HG03064 (cell line): ENCODE measurements at regions not wholly inside any gene's neighbourhood (a gene's known extent, or its start where the extent isn't known, plus 50 kb on each side); places are given as distances from the start of the nearest gene placed in this dataset.

Source experiments
- ATAC-seq: cut with Tn5 transposase; IDR thresholded peaks from one replicate; pipeline ENCODE4 v1.9.1; 2021; ENCODE audit warnings: low read depth; ENCODE audit not compliant: unreplicated experiment

DNA sequence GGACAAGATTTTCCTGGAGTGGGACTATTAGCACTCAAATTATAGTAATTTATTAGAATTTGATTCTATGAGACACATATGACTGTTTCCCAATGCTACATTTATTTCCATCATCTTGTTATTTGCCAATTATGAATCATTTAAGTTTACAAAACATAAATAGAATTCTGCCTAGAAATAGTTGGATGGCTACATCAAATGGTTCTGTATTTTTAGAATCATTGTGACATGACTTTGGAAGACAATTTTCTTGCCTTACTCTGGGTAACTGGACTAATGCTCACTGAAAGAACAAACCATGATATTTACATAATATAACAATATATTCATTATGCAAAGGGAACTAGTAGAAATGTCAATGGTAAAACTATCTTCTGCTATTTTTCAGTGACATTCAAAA, 173.5 kb downstream of the ZIC1 start:
- ATAC-seq: no peak

GRCh38 chr3:147589016-147589415, 179.9 kb downstream of the ZIC1 start:
- ATAC-seq: no peak

- no peak for ATAC-seq
Observed at GRCh38 chr3:147604136-147604535, 195.0 kb downstream of the ZIC1 start.

DNA sequence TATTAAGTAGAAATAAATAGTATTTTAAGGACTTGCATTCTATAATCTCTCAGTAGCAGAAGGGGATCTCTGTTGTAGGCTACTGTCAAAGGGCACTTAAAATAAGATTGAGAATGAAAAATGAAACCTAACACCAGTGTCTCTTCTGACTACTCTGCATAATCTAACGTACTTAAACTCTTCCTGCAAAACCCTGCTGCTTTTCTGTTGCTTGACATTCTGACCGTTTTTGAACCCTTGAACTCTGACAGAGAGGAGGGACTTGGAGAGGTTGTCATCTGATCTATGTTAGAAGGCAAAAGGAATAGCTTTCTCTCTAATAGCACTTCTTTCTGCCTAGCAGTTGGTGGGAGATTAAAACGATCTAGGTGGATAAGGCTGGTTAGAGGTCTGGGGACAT, 204.6 kb downstream of the ZIC1 start:
- ATAC-seq: no peak

- no peak for ATAC-seq
Observed at GRCh38 chr3:147614210-147614609, 205.0 kb downstream of the ZIC1 start.

GRCh38 chr3:147615035-147615434, 205.9 kb downstream of the ZIC1 start:
- ATAC-seq: no peak

GRCh38 chr3:147616998-147617619, 207.9 kb downstream of the ZIC1 start:
- no peak for ATAC-seq

GRCh38 chr3:147618691-147619090, 209.5 kb downstream of the ZIC1 start:
- no peak for ATAC-seq

GRCh38 chr3:147619921-147620560, 210.9 kb downstream of the ZIC1 start:
- ATAC-seq: no peak

DNA sequence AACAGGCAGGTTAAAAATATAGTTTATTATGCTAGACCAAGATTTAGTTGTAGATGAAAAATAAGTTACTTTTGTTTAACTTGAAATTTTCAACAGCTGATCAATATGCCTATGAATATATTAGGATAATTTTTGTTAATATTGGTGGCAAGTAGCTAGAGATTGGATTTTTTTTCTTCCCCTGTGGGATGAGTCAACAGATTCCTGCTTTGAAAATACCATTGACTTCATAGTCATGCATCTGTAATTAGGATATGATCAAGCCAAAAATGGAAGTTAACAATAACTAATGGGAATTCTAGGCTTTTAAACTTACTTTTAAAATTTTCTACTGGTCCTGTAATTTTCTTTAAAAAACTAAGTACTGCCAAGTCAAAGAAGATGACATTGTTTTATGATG, 211.7 kb downstream of the ZIC1 start:
- no peak for ATAC-seq

- ATAC-seq: no peak
Observed at GRCh38 chr3:147630921-147631415, 221.8 kb downstream of the ZIC1 start.

DNA sequence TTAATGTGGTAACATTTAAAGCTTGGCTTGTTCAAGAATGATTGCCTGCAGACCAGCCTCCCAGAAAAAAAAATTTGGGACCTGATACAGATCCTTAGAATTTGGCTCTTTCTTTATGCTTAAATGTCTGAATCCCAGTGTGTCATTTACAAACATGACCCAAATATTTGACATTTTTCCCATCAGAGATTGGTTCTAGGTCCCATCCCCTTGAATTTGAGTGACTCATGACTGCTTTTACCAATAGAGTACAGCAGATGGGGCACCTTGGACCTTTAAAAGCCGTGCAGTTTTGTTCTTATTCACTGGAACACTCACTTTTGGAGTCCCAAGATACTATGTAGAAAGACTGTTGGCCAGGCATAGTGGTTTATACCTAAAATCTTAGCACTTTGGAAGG, 231.6 kb downstream of the ZIC1 start:
- ATAC-seq: no peak

DNA sequence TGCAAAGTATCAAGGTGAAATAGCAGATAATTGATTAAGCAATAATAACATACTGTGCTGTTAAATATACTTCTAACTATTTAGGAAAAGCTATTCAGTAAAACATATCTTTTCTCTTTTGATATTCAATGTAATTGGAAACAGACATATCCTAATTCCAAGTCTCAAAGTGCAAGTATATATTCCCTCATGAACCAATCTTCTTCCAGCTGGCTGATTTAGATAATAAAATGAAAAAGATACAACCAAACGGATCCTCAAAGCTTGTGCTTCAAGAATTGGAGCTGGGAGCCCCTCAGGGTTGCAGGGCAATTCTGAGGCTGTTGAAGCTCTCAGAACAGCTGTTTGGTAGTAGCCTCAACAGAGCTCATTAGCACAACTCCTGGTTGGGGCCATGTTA, 236.6 kb downstream of the ZIC1 start:
- ATAC-seq: no peak

- ATAC-seq: no peak
Observed at GRCh38 chr3:147649475-147649874, 240.3 kb downstream of the ZIC1 start.

- no peak for ATAC-seq
Observed at GRCh38 chr3:147651107-147651778, 242.1 kb downstream of the ZIC1 start.

- no peak for ATAC-seq
Observed at GRCh38 chr3:147652651-147653366, 243.6 kb downstream of the ZIC1 start.

GRCh38 chr3:147653367-147653923, 244.3 kb downstream of the ZIC1 start:
- no peak for ATAC-seq

GRCh38 chr3:147654827-147655226, 245.7 kb downstream of the ZIC1 start:
- ATAC-seq: no peak

- ATAC-seq: no peak
Observed at GRCh38 chr3:147655236-147655635, 246.1 kb downstream of the ZIC1 start.

DNA sequence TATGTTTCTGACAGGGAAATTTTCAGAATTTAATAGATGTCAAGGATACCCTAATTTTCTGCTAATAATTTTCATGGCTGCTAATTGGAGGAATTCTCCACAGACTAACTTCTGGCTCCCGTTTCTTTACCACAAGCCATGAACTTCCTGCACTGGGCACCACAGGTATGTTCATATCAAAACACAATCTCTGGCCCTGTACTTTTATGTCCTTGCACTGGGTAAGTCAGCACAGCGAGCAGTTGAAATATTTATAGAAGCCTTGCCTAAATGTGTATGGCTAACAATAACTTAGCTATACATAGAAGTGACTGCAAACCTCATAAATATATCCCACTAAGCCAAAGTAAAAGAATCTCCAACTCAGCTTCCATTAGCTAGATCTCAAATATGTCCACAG, 246.9 kb downstream of the ZIC1 start:
- no peak for ATAC-seq

DNA sequence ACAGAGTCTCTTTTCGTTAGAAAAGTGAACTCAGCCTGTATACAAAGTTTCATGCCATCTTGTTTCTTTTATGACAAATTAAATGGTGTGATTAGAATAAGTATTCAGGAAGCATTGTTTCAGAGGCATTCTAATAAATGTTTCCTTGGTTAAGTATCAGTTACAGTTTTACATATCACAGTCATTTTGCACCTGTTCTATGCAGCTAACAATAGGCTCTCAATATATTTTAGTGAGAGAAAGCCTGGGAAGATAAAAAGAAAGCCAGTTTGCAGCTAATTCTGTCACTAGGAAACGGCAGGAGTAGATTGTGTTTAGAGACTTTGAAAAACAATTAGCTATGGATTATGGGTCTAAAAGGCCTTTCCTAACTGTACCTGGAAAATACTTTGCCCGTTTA, 252.8 kb downstream of the ZIC1 start:
- no peak for ATAC-seq
